Vagina (tissue), 2 donors: ENCODE measurements at regions not wholly inside any gene's neighbourhood (a gene's known extent, or its start where the extent isn't known, plus 50 kb on each side); places are given as distances from the start of the nearest gene placed in this dataset.

Experiments
- POLR2A ChIP-seq, 2 donors: fragments of 450-650 bp; IDR thresholded peaks; one replicate each; pipeline ENCODE4 v1.6.1; 2017; ENCODE audit warnings: antibody characterized with exemption in 2 of 2, mild to moderate bottlenecking in 2 of 2, moderate library complexity in 2 of 2
- POLR2AphosphoS5 ChIP-seq, 2 donors: sonication (generic); formaldehyde crosslinking; IDR thresholded peaks; one replicate each; pipeline ENCODE4 v1.9.0; 2017; ENCODE audit warnings: antibody characterized with exemption in 2 of 2, mild to moderate bottlenecking in 2 of 2, low read depth in 1 of 2; ENCODE audit not compliant: insufficient read depth in 1 of 2
- TF ChIP-seq, protein P1 (sequence below), 3 experiments: fragments of 450-650 bp in 2 of 3; fragments of 200-600 bp in 1 of 3; sonication (generic) in 1 of 3; IDR thresholded peaks; one replicate each; pipeline ENCODE4 v1.5.1; 2017 to 2019; ENCODE audit warnings: antibody characterized with exemption in 3 of 3, mild to moderate bottlenecking in 2 of 3, moderate library complexity in 2 of 3

DNA sequence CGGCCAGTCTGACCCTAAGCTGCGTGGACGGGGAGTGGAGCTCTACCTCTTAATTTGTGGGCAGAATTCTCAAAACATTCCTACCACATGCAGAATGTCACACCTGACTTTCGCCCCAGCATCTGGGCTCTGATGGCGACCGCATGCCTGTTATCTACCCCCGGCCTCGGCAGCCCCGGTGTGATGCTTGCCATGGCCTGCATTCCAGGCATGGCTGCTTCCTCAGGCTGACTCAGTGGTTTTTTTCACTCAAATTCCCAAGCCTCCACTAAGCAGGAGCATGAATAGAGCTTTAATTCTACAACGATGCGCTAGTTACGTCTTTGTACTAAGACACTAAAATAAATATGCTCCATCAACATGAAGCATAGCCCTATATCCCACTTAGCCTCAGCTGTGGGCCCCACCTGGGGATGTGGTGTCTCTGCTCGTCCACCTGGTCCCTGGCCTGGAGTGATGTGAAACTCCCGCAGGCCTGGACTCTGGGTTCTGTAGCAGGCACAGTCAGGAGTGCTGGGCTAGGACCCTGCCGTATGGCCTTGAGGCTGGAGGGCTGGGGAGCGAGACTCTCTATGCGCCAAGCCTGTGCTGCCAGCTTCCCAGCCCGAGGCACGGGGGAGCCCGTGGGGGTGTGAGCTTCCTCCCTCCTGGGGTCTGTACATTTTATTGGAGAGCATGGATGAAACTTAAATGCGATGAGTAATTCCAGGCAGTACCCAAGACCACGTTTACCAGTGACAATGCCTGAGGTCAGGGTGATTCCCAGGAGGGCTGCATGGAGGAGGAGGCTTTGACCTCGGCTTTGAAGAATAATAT is 153.2 kb downstream of the CTTN start:
- TF ChIP-seq, protein P1, sequence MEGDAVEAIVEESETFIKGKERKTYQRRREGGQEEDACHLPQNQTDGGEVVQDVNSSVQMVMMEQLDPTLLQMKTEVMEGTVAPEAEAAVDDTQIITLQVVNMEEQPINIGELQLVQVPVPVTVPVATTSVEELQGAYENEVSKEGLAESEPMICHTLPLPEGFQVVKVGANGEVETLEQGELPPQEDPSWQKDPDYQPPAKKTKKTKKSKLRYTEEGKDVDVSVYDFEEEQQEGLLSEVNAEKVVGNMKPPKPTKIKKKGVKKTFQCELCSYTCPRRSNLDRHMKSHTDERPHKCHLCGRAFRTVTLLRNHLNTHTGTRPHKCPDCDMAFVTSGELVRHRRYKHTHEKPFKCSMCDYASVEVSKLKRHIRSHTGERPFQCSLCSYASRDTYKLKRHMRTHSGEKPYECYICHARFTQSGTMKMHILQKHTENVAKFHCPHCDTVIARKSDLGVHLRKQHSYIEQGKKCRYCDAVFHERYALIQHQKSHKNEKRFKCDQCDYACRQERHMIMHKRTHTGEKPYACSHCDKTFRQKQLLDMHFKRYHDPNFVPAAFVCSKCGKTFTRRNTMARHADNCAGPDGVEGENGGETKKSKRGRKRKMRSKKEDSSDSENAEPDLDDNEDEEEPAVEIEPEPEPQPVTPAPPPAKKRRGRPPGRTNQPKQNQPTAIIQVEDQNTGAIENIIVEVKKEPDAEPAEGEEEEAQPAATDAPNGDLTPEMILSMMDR (IDR thresholded peaks at IDR 0.05), result no peak
- TF ChIP-seq POLR2AphosphoS5 (IDR thresholded peaks at IDR 0.05; ENCODE audit: insufficient read depth in 1 of 2, low read depth in 1 of 2) (no peak), POLR2A (IDR thresholded peaks at IDR 0.05) (no peak)
